GM20431 (cell line): ENCODE measurements at regions not wholly inside any gene's neighbourhood (a gene's known extent, or its start where the extent isn't known, plus 50 kb on each side); places are given as distances from the start of the nearest gene placed in this dataset.

Experiments used
- in situ Hi-C: fragments of 300-500 bp; cut with MseI, MboI; formaldehyde crosslinking; loops from one replicate; pipeline ENCODE4 v1.15.0; 2020; ENCODE audit warnings: low sequenced_read_pairs; ENCODE audit not compliant: unreplicated experiment

DNA sequence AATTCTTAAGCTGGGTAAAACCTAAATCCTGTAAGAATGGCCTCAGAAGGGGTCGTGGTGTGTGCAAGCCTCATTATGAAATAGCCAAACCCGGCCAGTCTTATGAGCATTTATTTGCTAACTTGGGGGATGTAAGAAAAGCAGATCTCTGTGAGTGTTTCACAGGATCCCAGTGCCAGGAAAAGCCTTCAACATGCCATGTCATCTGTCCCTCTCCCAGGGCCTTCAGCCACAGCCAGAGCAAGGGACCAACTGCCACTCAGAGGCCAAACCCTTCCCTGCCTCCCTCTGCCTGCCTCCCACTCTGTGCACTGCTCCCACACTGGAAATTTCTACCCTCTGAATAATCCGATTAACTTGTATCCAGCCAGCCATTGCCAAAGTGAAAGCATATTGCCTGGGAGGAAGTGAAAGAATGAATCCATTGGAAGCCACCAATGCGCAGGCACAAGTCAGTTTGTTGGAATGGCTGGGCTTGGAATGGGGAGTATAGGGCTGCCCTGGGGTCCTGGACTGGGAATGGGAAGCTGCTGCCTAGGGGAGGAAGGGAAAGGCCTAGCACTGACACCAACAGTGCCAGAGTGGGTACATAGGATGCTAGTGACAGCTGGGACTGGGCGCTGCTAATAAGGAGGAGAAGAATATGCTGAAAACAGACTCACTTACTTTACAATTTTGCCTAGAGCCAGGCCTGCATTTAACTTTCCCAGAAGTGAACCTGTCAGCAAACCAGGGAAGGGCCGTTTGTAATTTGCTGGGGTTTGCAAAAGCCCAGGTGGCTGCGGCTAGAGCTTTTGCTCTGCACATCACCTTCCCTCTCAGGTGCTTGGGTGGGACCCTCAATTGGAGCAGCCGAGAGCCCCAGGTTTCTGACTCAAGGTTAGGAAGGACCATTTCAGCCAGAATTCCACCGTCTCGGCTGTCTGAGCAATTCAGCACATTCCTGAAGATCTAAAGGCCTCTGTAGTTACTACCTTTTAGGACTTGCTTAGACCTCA lies 146.6 kb upstream of the NCK2 start:
- in situ Hi-C loops = no loop called here

DNA sequence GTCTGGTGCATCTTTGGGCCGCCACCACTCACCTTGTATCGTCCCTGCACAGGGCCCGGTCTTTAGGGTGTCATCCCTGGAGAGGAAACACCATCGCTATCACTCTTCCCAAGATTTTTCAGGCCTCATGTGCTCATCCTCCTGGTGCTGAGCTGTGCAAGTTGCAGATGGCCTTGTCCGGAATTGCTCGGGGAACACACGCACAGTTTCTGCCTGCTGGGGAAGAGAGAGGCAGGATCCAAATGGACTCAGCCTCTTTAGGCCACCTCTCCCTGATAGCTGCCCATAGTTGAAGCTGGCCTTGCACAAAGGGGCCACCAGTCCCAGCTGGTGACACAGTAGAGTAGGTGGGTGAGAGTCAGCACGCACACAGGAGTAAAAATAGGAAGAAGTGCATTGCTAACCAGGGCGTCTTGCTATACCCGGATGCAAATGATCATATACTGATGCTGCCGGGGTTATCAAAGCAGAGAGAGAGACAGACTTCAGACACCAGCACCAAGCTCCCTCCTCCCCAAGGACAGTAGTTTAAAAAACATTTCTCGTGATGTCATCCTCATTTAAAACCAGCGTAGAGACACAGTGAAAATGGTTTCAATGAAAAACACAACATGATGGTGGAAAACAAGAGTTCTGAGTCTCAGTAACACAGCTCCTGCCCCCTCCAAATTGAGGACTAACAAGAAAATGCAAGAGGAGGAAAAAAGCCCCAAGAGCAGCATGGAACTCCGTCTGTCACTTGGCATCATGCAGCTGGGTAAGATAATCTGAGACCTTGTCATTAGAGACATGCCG lies 147.5 kb upstream of the NCK2 start:
- in situ Hi-C loops = no loop called here

DNA sequence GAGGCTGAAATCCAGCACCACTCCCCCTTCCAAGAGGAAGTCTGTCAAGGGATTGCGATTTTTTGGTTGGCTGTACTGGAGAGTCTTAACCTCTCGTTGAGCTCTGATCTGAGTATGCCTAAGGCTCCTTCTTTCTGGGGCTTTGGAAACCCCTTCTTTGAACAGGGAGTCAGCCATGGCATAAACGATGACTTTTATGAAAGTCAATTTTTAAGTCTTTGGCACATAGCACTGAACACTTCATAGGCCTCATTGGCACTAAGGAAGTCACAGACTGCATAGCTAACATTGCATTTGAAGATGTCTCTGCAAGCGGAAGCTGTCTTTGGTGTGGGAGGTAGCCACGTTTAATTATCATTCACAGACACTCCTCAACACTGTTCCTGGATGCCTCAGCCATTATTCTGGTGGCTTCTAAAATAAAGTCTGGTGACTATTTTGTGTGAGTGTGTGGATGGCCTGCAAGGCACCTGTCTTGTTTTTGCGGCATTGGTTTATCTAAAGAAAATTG lies 148.2 kb upstream of the NCK2 start:
- in situ Hi-C loops = no loop called here

DNA sequence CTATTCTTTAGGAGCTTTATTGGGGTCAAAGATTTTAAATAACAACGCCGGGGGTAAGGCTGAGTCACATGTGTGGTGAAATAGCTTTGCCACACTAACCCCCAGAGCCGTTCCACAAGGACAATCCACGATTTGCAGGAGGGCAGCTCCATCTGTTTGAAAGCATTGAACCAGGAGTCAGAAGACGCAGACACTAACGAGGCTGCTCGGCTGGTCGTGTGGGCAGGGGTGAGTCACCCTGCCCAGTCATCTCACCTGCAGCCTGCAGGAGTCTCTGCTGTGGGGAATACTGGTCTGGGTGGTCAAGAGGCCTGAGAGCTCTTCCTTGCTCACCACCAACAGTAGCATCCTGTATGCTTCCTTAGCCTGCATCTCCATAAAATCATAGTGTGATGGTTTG lies 149.2 kb upstream of the NCK2 start:
- in situ Hi-C loops = no loop called here

DNA sequence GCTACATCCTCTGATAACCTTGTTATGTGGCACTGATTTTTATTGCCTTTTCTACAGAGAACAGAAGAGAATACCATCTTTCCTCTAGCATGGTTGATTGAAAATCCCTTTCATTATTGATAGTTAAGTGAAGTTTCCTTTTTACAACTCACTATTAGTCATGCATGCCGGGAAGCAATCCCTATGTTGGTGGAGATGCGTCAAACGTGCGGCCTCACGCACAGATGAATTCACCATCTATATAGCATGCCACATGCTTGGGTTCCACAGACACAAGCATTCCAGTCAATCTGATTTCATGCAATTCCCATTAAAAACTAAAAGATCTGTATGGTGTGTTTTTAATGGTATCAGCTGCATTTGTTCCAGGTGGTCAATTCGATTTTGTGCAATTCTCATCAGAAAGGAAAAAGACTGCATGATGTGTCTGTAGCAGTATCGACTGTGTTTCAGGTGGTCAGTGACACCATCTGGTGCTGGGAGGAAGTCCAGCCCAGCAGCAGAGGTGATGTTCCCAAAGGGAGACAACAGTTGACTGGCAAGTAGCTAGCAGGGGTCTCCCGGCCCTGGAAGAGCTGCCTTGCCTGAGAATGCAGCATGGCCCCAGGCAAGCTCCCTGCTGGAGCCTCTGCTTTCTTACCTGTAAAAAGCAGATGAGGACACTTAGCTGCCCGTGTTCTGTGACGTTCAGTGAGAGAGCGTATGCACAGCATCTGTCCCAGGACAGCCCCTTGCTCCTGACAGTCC lies 151.3 kb upstream of the NCK2 start:
- in situ Hi-C loops = no loop called here

DNA sequence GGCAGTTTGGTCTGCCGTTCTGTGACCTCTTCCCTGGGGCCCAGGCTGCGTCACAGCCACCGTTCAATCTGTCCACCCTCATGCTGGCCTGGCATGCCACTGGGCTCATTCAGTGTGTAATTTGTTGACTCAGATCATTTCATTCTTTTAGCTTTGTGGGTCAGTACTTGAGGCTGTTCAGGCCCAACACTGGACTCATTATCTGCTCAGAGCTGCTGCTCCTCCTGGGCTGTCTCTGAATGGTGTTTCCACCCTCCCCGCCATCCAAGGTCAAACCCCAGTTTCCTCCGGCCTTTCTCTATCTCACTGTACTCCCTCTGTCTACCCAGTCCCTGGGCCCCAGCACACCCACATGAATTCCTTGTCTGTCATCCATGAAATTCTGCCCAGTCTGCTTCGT lies 152.4 kb upstream of the NCK2 start:
- in situ Hi-C loops = no loop called here

DNA sequence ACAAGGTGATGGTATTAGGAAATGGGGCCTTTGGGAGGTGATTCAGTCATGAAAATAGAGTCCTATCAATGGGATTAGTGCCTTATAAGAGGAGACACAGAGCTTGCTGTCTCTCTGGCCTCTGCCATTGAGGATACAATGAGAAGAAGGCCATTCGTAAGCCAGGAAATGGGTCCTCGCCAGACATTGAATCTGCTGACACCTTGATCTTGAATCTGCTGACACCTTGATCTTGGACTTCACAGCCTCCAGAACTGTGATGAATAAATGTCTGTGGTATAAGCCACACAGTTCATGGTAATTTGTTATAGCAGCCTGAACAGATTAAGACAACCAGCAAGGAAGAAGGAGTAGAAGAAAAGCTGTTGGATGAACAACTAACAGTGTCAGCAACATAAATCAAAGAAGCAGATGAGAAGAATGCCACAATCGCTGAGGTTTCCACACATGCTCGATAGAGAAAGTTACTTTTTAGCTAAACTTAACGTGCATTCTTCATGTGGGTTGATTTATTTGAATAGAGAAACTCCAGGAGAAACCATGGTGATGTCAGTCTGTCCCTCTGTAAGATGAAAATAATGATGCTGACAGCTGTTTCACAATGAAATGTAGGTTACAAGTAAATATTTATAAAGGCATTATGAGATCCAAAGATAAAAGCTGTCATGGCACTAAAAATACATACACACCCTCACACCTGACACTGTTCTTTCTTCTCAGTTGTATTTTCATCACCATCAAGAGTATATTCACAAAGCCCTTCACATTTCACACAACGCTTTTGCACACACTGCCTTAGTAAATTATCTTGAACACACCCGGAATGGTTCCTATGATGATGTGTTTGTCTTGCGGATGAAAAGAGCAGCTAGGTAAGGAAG lies 153.7 kb upstream of the NCK2 start:
- in situ Hi-C loops = no loop called here

DNA sequence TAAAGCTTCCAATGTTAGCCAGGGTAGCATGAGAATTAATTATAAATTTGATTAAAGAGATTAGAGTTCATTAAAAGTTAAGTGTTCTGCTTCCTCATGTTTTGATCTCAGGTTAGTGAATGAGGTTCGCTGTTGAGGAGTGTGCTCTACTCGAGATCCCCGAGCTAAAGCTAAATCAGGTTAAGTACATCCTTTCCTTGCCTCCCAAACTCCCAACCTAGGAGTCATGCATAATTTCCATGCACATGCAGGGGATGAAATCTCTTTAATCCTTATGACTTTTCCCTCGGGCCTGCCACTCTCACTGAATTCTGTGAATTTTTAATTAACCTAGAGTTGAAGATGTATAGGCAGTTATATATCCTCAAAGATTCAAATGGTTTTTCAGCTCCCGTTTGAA lies 156.1 kb upstream of the NCK2 start:
- in situ Hi-C loops = no loop called here

DNA sequence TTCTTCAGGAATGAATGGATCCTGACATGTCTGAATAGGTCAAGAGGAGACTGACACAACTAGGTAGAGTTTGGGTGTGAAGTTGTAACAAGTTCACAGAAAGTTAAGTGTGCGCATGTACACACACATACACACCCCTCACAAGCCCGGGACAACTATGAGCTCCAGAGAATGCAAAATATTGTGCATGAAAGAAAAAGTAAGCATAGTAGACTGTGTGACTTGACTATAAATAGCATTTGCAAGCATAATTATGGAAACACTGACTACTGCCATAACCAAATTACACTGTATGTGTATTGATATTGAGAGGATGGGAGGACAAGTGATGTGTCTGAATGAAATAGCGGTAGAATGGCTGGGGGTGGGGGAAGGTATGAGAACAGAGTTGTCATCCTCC lies 157.1 kb upstream of the NCK2 start:
- in situ Hi-C loops = no loop called here

DNA sequence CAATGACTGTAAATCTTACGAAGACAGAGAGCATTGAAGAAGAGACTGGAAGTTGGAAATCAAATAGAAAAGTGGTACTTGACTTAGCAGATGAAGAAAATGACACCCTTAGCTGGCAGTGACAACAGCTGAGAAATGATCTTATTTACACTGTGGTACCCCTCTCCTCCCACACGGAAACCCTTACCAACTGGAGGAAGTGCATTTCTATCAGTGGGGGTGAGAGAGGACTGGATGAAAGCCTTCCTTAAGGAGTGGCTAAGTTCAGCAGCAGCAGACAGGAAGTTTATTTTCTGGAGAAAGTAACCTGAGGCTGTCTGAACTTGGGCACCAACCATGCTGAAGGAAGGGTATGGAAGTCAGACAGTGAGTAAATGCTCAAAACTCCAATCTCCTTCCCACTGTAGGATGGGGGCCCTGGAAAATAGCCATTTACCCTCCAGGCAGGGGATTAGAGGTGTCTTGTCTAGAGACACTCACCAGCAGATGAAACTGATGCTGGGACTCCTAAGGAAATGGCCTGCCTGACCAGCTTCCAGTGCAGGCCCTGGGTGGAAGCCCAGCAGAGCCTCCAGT lies 160.2 kb upstream of the NCK2 start:
- in situ Hi-C loops = no loop called here

DNA sequence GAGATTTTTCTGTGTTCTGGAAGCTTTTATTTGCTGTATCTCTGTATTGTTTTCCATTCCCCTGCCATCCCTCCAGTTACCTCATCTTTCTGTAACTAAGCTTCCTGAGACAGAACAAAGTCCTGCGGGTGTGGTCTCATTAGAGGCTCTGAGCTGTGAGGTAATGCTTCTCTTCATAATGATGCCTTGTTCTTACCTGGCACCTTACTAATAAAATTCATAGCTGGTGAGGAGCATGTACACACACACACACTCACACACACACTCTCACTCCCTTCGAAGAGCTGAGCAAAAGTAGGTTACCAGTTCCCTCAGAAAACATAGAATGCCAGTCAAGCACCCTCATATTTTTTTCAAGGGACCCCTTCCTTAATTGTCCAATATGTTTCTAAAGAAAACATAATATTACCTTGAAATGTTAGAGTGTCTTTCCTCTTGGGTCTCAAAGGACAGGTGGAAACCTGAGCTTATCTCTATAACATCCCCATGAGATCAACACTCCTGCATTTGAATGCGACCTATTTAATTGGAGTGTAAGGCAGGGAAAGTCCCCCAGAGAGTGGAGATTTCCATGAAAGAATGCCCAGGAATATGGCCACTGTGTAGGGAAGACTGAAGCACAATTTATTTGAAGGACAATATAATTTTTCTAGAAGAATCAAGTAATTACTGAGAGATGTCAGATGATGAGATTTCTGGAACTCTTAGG lies 161.6 kb upstream of the NCK2 start:
- in situ Hi-C loops = no loop called here

DNA sequence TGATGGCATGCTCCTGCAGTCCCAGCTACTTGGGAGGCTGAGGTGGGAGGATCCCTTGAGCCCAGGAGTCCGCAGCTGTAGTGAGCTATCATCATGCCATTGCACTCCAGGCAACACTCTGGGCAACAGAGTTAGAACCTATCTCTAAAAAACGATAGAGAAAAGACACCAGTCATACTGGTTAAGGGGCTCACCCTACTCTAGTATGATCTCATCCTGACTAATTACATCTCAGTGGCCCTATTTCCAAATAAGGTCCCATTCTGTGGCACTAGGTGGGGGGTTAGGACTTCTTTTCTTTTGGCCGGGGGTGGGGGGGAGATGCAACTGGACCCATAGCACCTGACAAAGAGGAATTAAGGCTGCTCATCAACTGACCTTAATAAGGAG lies 163.2 kb upstream of the NCK2 start:
- in situ Hi-C loops = no loop called here

DNA sequence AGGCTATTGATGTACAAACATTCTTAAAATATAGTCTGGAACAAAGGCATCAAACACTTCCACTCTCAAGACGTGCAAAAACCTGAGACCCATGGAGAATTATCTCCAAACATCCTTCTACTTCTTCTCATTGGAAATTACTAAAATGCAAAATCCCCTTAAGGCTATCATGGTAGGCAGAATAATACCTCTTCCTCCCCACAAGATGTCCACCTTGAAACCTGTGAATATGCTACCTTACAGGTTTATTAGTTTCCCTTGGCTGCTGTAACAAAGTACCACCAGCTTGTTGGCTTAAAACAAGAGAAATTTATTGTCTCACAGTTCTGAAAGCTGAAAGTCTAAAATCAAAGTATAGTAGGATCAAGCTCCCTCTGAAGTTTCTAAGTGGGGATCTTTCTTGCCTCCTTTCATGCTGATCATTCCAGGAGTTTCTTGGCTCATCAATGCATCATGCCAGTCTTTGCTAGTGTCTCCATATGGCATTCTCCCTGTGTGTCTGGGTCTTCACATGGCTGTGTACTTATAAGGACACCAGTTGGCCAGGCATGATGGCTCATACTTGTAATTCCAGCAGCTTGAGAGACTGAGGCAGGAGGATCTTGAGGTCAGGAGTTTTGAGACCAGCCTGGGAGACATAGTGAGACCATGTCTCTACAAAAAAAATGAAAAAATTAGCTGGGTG lies 163.7 kb upstream of the NCK2 start:
- in situ Hi-C loops = no loop called here

DNA sequence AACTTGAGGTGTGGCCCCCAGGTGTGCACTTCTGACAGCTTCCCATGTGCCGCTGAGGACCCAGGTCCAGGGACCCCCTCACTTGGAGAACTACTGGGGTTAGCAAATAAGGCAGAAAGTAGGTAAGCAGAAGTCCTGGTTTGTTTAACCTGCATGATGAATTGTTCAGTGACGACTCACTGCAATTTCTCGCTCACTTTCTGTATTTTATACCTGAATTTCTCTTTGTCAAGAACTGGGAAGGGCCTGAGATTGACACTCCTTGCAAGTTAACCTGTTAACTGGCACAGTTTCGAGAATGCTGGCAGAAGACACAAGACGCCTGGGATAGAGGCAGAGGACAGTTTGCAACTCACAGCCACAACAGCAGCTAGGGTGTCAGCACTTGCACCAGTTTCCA lies 164.5 kb upstream of the NCK2 start:
- in situ Hi-C loops = no loop called here

DNA sequence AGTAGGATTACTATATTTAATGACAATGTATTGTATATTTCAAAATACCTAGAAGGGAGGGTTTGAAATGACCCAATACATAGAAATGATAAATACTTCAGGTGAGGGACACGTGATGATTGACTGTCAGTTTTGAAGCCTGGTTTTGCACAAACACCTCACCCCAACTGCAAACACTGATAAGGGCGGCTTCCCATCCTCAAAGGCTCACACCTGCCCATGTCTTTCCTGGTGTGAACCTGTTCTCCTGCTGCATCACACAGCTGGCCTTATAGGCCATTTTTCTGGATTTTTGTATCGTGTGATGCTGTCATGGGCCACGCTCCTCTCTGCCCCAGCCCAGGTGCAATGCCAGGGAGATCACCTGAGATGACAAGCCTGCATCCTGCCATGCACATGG lies 166.5 kb upstream of the NCK2 start:
- in situ Hi-C loops = no loop called here

DNA sequence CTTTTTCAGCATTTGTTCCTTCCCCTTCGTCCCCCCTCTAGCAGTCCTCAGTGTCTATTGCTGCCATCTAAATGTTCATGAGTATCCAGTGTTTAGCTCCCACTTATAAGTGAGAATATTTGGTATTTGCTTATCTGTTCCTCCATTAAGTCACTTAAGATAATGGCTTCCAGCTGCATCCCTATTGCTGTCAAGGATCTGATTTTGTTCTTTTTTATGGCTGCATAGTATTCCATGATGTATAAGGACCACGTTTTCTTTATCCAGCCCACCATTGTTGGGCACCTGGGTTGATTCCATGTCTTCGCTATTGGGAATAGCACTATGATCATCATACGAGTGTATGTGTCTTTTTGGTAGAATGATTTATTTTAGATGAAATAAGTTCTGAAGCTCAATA lies 166.9 kb upstream of the NCK2 start:
- in situ Hi-C loops = no loop called here

DNA sequence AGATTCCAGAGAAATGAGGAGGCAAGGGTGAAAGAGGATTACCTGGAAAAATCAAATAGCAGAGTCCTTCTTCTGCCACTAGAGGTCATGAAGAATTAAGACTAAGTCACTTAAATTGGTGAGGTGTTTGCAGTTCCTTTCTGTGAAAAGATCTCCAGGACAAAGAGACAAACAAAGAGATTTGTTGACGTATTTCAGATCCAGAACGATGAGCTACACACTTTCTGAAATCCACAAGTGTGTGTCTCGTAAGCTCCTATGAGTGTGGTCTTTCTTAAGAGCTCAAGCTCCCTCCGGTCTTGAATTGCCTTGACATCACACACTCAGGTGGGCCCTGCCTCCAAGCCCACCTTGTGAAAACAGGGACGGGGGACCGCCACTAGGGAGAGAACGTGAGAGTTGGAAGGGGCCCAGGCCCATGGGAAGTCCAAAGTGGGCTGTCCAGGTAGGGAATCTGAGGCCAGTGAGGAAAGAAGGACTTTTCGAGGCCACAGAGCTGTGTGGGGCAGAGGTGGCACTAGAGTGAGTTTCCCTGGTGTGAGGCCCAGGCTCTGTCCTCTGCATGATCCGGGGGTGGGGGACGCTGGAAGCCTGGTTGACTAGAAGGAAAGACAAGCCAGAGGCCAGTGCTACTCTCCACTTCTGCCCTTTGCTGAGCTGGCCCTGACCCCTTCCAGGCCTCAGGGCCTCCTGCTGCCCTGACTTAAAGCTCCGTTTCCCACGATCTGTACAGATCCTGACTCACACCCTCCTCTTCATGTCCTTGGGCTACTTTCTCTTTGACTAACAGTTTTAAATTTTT lies 168.1 kb upstream of the NCK2 start:
- in situ Hi-C loops = no loop called here
